Mucosa of descending colon (tissue), 3 donors: ENCODE measurements at regions not wholly inside any gene's neighbourhood (a gene's known extent, or its start where the extent isn't known, plus 50 kb on each side); places are given as distances from the start of the nearest gene placed in this dataset.

Source experiments
- ATAC-seq: fragments of 200-7000 bp; cut with Tn5 transposase; one replicate; pipeline ENCODE4 v1.9.1; 2020; ENCODE audit warnings: mild to moderate bottlenecking, moderate library complexity
- DNase-seq, 3 donors: peaks; one replicate each; pipeline ENCODE4 v3.0.0-alpha.2; 2020
- H3K36me3 ChIP-seq: fragments of 200-600 bp; one replicate; pipeline ENCODE4 v1.8.0; 2021; ENCODE audit warnings: low read depth, mild to moderate bottlenecking
- H3K4me1 ChIP-seq: fragments of 200-600 bp; one replicate; pipeline ENCODE4 v1.8.0; 2021; ENCODE audit warnings: low read depth, mild to moderate bottlenecking
- H3K4me3 ChIP-seq: fragments of 200-600 bp; one replicate; pipeline ENCODE4 v1.8.0; 2021; ENCODE audit warnings: mild to moderate bottlenecking
- H3K9me3 ChIP-seq: fragments of 200-600 bp; one replicate; pipeline ENCODE4 v1.8.0; 2021; ENCODE audit warnings: mild to moderate bottlenecking
- CTCF ChIP-seq: fragments of 200-600 bp; IDR thresholded peaks from one replicate; pipeline ENCODE4 v1.8.0; 2022; ENCODE audit warnings: antibody characterized with exemption, mild to moderate bottlenecking
- intact Hi-C, 2 donors: fragments of 100-400 bp; cut with DNase I in 1 of 2; cut with micrococcal nuclease in 1 of 2; formaldehyde crosslinking; loops; one replicate each; pipeline versions ENCODE4 v1.11.0 to v1.11.1; 2022; cut with DNase I, micrococcal nuclease
- donor health status: DM: no; HTN: no; CAD: no; lungs with moderate emphysema.
- donor health status: DM: no; HTN: no; CAD: no.
- donor health status: DM: no; HTN: yes; CAD: no.

- H3K36me3 ChIP-seq, result no peaks in the 10 kb centered on the region
These were observed 445.5 kb upstream of the TBL1XR1 start for GRCh38 chr3:177642804-177643125.

GRCh38 chr3:177646749-177647148, 449.5 kb upstream of the TBL1XR1 start:
- peak in 1 of 3 donors; percentile 26 for DNase-seq
- intact Hi-C loops, result no loop called here

More at GRCh38 chr3:177642804-177643125, 445.5 kb upstream of the TBL1XR1 start:
- Histone ChIP-seq H3K9me3 (no peaks in the 10 kb centered on the region), H3K4me1 (no peaks in the 10 kb centered on the region), H3K4me3 (no peak overlapping the region)
- peak; percentile 63 for ATAC-seq
- no peak for DNase-seq
- intact Hi-C loops, result no loop called here
- no peak for TF ChIP-seq CTCF

GRCh38 chr3:177647341-177647740, 450.1 kb upstream of the TBL1XR1 start:
- ATAC-seq (no peak), DNase-seq (no peak)
- H3K36me3 ChIP-seq, result no peaks in the 10 kb centered on the region
- intact Hi-C loops, result no loop called here
- H3K9me3 ChIP-seq, result no peaks in the 10 kb centered on the region
- no peak for TF ChIP-seq CTCF
- H3K4me3 ChIP-seq, result no peak overlapping the region
- H3K4me1 ChIP-seq, result no peaks in the 10 kb centered on the region

More at GRCh38 chr3:177646749-177647148, 449.5 kb upstream of the TBL1XR1 start:
- H3K4me3 ChIP-seq, result no peak overlapping the region
- no peak for TF ChIP-seq CTCF
- H3K9me3 ChIP-seq, result no peaks in the 10 kb centered on the region
- no peaks in the 10 kb centered on the region for H3K36me3 ChIP-seq
- H3K4me1 ChIP-seq, result no peaks in the 10 kb centered on the region
- ATAC-seq, result peak; percentile 68

GRCh38 chr3:177647876-177648275, 450.6 kb upstream of the TBL1XR1 start:
- no peak for DNase-seq

GRCh38 chr3:177652556-177653291, 455.4 kb upstream of the TBL1XR1 start:
- Histone ChIP-seq H3K4me1 (no peaks in the 10 kb centered on the region), H3K4me3 (no peak overlapping the region), H3K9me3 (no peaks in the 10 kb centered on the region), H3K36me3 (no peaks in the 10 kb centered on the region)
- no peak for ATAC-seq
- TF ChIP-seq CTCF, result no peak
- DNase-seq, result no peak
- intact Hi-C loops, result no loop called here

More at GRCh38 chr3:177647876-177648275, 450.6 kb upstream of the TBL1XR1 start:
- intact Hi-C loops, result no loop called here
- no peak for ATAC-seq
- no peaks in the 10 kb centered on the region for H3K9me3 ChIP-seq
- H3K4me3 ChIP-seq, result no peak overlapping the region
- H3K4me1 ChIP-seq, result no peaks in the 10 kb centered on the region
- H3K36me3 ChIP-seq, result no peaks in the 10 kb centered on the region
- no peak for TF ChIP-seq CTCF

- Histone ChIP-seq H3K36me3 (no peaks in the 10 kb centered on the region), H3K4me1 (no peaks in the 10 kb centered on the region), H3K9me3 (no peaks in the 10 kb centered on the region), H3K4me3 (no peak overlapping the region)
- ATAC-seq (no peak), DNase-seq (no peak)
- intact Hi-C loops, result no loop called here
- TF ChIP-seq CTCF, result no peak
These were observed 460.0 kb upstream of the TBL1XR1 start for GRCh38 chr3:177657243-177657642.
